Hepatocyte (in vitro differentiated cells): ENCODE measurements at regions not wholly inside any gene's neighbourhood (a gene's known extent, or its start where the extent isn't known, plus 50 kb on each side); places are given as distances from the start of the nearest gene placed in this dataset.
A peak's percentile ranks its signal among the peaks of the same experiment; 100 is the strongest.
"Not testable (repeated sequence)": the region's sequence is repeated elsewhere in the genome, so short reads cannot be mapped to it uniquely, and the experiment has no call there.

Source experiments
- DNase-seq: peaks from one replicate; pipeline ENCODE4 v3.0.0-alpha.2; 2016; ENCODE audit warnings: low spot score
- H2AFZ ChIP-seq: fragments of 200-600 bp; sonication (generic); 2 replicates; pipeline ENCODE4 v1.6.0; 2016; ENCODE audit warnings: antibody characterized with exemption, mild to moderate bottlenecking
- H3K27ac ChIP-seq: fragments of 200-600 bp; sonication (generic); 2 replicates; pipeline ENCODE4 v1.5.1; 2016; ENCODE audit warnings: mild to moderate bottlenecking
- H3K27me3 ChIP-seq: fragments of 200-600 bp; sonication (generic); 2 replicates; pipeline ENCODE4 v1.6.1; 2016
- H3K36me3 ChIP-seq: fragments of 200-600 bp; sonication (generic); replicated peaks from 2 replicates; pipeline ENCODE4 v1.5.1; 2016; ENCODE audit warnings: low read depth; ENCODE audit not compliant: insufficient read depth
- H3K4me1 ChIP-seq: fragments of 200-600 bp; sonication (generic); 2 replicates; pipeline ENCODE4 v1.5.1; 2016; ENCODE audit warnings: mild to moderate bottlenecking, moderate library complexity; ENCODE audit not compliant: insufficient read depth
- H3K4me2 ChIP-seq: fragments of 200-600 bp; sonication (generic); 2 replicates; pipeline ENCODE4 v1.6.0; 2016
- H3K4me3 ChIP-seq: fragments of 200-600 bp; sonication (generic); 2 replicates; pipeline ENCODE4 v1.5.1; 2016; ENCODE audit warnings: mild to moderate bottlenecking
- H3K79me2 ChIP-seq: fragments of 200-600 bp; sonication (generic); 2 replicates; pipeline ENCODE4 v1.6.0; 2017; ENCODE audit warnings: mild to moderate bottlenecking
- H3K9me2 ChIP-seq: fragments of 200-600 bp; sonication (generic); replicated peaks from 2 replicates; pipeline ENCODE4 v1.6.0; 2017; ENCODE audit warnings: mild to moderate bottlenecking; ENCODE audit not compliant: insufficient read depth
- H3K9me3 ChIP-seq: fragments of 200-600 bp; sonication (generic); 2 replicates; pipeline ENCODE4 v1.5.1; 2016; ENCODE audit warnings: low read depth, mild to moderate bottlenecking
- H4K20me1 ChIP-seq: fragments of 200-600 bp; sonication (generic); 2 replicates; pipeline ENCODE4 v1.6.0; 2016; ENCODE audit warnings: mild to moderate bottlenecking; ENCODE audit not compliant: insufficient read depth, poor library complexity, severe bottlenecking
- EZH2 ChIP-seq: fragments of 200-600 bp; sonication (generic); IDR thresholded peaks from 2 replicates; pipeline ENCODE4 v1.6.1; 2016; ENCODE audit warnings: antibody characterized with exemption, mild to moderate bottlenecking, borderline replicate concordance
- EZH2phosphoT487 ChIP-seq: fragments of 200-600 bp; sonication (generic); IDR thresholded peaks from one replicate; pipeline ENCODE4 v1.6.1; 2018; ENCODE audit warnings: antibody characterized with exemption, mild to moderate bottlenecking, low read depth, moderate library complexity; ENCODE audit not compliant: unreplicated experiment, severe bottlenecking
- WGBS: methylation state at CpG from one replicate; pipeline ENCODE4 v1.1.6; 2016; ENCODE audit warnings: low lambda C conversion rate; ENCODE audit errors: missing lambda C conversion rate; 5-methylcytosine and 5-hydroxymethylcytosine counted together
- TF ChIP-seq, protein P1 (sequence below): fragments of 200-600 bp; sonication (generic); IDR thresholded peaks from 2 replicates; pipeline ENCODE4 v1.5.1; 2016; ENCODE audit warnings: antibody characterized with exemption, mild to moderate bottlenecking; ENCODE audit not compliant: poor library complexity

DNA sequence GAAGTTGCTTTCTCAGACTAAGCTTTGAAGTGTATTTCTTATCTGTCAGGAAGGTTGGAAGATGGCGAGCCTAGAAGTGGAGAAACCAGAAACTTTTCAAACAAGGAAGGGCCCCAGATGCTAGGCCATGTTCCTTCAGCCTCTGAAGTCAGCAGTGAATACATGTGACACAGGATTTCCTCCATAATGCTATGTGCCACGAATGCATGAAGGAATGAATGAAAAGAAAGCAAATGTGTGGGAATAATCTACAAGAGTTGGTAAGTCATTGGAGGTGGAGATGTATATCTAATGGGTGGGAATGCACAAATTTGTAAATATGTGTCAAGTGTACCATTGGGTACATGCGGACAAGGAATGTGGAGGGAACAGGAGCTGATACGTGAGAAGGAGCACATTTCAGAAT is 123.2 kb upstream of the PRSS16 start:
- WGBS: 92% methylated on average over 4 of the region's 4 CpGs
- H3K4me1 ChIP-seq: no peaks in the 10 kb centered on the region
- no peaks in the 10 kb centered on the region for H3K9me3 ChIP-seq
- H3K9me2 ChIP-seq: no peaks in the 10 kb centered on the region
- no peaks in the 10 kb centered on the region for H4K20me1 ChIP-seq
- H3K4me3 ChIP-seq: no peak overlapping the region
- no peak overlapping the region for H3K4me2 ChIP-seq
- no peak for DNase-seq
- H3K36me3 ChIP-seq: no peaks in the 10 kb centered on the region
- no peak overlapping the region for H3K27ac ChIP-seq
- no peaks in the 10 kb centered on the region for H3K27me3 ChIP-seq
- TF ChIP-seq, protein P1, sequence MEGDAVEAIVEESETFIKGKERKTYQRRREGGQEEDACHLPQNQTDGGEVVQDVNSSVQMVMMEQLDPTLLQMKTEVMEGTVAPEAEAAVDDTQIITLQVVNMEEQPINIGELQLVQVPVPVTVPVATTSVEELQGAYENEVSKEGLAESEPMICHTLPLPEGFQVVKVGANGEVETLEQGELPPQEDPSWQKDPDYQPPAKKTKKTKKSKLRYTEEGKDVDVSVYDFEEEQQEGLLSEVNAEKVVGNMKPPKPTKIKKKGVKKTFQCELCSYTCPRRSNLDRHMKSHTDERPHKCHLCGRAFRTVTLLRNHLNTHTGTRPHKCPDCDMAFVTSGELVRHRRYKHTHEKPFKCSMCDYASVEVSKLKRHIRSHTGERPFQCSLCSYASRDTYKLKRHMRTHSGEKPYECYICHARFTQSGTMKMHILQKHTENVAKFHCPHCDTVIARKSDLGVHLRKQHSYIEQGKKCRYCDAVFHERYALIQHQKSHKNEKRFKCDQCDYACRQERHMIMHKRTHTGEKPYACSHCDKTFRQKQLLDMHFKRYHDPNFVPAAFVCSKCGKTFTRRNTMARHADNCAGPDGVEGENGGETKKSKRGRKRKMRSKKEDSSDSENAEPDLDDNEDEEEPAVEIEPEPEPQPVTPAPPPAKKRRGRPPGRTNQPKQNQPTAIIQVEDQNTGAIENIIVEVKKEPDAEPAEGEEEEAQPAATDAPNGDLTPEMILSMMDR: no peak
- TF ChIP-seq EZH2phosphoT487 (no peak), EZH2 (no peak)
- no peak overlapping the region for H2AFZ ChIP-seq
- H3K79me2 ChIP-seq: no peaks in the 10 kb centered on the region

DNA sequence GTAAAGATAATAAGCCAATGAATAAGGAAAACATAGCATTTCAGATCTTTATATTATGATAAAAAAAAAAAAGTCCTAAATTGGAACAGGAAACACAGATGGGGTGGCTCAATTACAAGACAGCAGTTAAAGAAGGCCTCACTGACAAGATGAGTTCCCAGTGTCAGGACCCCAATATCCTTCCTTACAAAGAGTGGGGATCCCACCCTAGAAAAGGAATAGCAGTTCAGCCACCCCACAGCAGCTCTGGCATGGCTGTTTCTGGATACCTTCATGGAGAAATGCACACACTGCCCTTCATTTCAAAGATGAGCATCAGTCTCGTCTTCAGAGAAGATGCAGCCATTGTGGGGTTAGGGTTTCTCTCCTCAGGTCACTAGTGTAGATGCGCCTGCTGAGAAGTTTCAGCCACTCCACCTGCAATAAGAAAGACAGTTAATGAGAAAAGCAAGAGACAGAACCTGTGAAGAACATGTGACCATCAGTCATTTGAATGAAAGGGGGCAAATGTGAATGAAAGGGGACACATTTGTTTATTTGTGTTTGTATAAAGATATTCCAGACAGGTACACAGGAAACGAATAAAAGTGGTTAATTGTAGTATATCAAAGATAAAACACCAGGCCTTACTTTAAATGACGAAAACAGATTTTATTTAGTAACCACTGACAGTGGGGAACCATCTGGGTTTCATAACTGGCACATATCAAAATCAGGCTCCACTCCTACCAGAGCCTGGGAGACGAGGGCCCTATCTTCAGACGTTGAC is 121.3 kb upstream of the PRSS16 start:
- no peaks in the 10 kb centered on the region for H3K79me2 ChIP-seq
- H3K36me3 ChIP-seq: no peaks in the 10 kb centered on the region
- H3K27ac ChIP-seq: peak overlapping the region; percentile 41
- no peaks in the 10 kb centered on the region for H4K20me1 ChIP-seq
- TF ChIP-seq EZH2 (no peak), EZH2phosphoT487 (no peak)
- TF ChIP-seq, protein P1: no peak
- H3K4me3 ChIP-seq: no peak overlapping the region
- peaks cover 8% of the 10 kb centered on the region for H3K4me1 ChIP-seq
- DNase-seq: no peak
- no peaks in the 10 kb centered on the region for H3K9me3 ChIP-seq
- WGBS: 97% methylated on average over 6 of the region's 6 CpGs
- no peaks in the 10 kb centered on the region for H3K9me2 ChIP-seq
- H2AFZ ChIP-seq: peak overlapping the region; percentile 84
- no peaks in the 10 kb centered on the region for H3K27me3 ChIP-seq
- peak overlapping the region; percentile 73 for H3K4me2 ChIP-seq

DNA sequence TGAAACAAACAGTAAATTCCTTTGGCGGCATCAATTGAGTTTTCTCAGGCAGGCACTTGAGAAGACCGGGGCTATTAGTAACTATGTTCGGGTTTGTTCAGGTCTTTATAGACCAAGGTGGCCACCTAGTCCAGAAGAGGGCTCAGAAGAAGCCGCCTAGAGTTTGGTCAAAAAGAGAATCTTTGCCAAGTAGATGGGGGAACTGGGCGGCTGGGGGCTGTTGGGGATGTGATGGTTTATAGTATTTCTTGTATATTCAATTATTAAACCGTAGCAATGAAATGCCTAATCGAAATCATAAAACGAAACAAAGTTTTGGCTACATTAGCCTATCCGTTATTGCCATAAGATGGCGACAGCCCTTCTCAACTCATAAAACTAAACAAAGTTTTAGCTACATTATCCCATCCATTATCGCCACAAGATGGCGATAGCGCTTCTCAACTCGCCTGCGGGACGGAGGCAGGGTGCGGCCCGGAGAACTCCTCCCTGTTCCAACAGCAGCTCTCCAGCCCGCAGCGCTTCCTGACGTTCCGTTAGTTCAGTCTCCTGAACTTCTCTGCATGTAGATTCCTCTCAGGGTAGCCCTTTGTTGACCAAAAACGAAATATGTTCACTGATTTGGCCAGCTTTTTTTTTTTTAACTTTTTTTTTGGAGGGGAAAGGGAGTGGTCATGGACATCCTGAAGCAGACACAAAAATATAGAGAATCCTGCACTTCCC is 120.5 kb upstream of the PRSS16 start:
- WGBS: 20% methylated on average over 23 of the region's 23 CpGs
- H3K27ac ChIP-seq: peak overlapping the region; percentile 41
- no peaks in the 10 kb centered on the region for H4K20me1 ChIP-seq
- TF ChIP-seq, protein P1: peak; percentile 92
- TF ChIP-seq EZH2 (no peak), EZH2phosphoT487 (no peak)
- H3K36me3 ChIP-seq: no peaks in the 10 kb centered on the region
- peak overlapping the region; percentile 73 for H3K4me2 ChIP-seq
- no peaks in the 10 kb centered on the region for H3K79me2 ChIP-seq
- peaks cover 8% of the 10 kb centered on the region for H3K4me1 ChIP-seq
- H3K9me2 ChIP-seq: no peaks in the 10 kb centered on the region
- peak; percentile 95 for DNase-seq
- peak overlapping the region; percentile 84 for H2AFZ ChIP-seq
- no peaks in the 10 kb centered on the region for H3K27me3 ChIP-seq
- no peaks in the 10 kb centered on the region for H3K9me3 ChIP-seq
- no peak overlapping the region for H3K4me3 ChIP-seq

DNA sequence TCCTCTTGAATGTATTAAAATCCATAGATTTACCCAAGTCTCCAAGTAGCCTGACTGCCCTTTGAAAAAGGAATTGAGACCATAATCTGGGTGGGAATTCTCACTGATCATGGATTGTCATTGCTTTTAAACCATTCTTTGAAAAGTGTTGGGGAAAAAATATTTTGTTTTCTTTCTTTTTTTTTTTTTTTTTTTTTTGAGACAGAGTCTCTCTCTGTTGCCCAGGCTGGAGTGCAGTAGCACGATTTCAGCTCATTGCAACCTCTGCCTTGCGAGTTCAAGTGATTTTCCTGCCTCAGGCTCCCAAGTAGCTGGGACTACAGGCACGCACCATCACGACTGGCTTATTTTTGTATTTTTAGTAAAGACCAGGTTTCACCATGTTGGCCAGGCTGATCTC is 119.6 kb upstream of the PRSS16 start:
- 84% methylated on average over 4 of the region's 4 CpGs for WGBS
- H2AFZ ChIP-seq, H3K9me3 ChIP-seq, DNase-seq, H3K9me2 ChIP-seq, H3K27me3 ChIP-seq, H3K27ac ChIP-seq, H3K36me3 ChIP-seq, H3K4me2 ChIP-seq, H3K4me1 ChIP-seq, H3K4me3 ChIP-seq, H3K79me2 ChIP-seq, H4K20me1 ChIP-seq: not testable (repeated sequence)
